AG09319 (cell line): ENCODE measurements at regions not wholly inside any gene's neighbourhood (a gene's known extent, or its start where the extent isn't known, plus 50 kb on each side); places are given as distances from the start of the nearest gene placed in this dataset.

ENCODE experiments used
- DNase-seq: peaks from one replicate; pipeline ENCODE4 v3.0.0-alpha.2; 2010; ENCODE audit warnings: low read depth; ENCODE audit errors: extremely low read depth
- CTCF ChIP-seq: IDR thresholded peaks from 2 replicates; pipeline ENCODE4 v1.5.1; 2011; ENCODE audit warnings: low read depth, mild to moderate bottlenecking, inconsistent platforms, low read length, moderate library complexity

- no peak for TF ChIP-seq CTCF
- DNase-seq, result no peak
These were observed 164.2 kb downstream of the ABHD5 start for GRCh38 chr3:43854916-43855315.

GRCh38 chr3:43855674-43856299 lies 165.0 kb downstream of the ABHD5 start:
- DNase-seq, result no peak

DNA sequence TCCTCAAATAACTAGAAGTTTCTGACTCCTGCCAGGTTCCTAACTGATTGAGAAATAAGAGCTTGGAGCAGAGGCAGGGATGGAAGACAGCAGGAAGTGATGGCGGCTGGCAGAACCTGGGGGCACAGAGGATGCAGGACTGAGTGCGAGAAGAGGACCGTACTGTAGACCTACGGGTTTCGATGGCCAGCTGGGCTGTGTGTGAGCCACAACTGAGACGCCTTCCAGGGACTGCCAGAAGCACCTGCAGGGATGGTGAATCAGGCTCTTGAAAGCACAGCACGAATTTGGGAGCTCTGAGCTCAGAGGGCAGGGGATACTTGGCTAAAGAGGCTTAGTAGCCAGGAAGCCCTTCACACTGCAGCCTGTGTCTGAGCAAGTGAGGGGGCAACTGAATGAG lies 165.6 kb downstream of the ABHD5 start:
- TF ChIP-seq CTCF, result no peak
- no peak for DNase-seq

More at GRCh38 chr3:43855674-43856299, 165.0 kb downstream of the ABHD5 start:
- TF ChIP-seq CTCF, result peak; percentile 72

- no peak for TF ChIP-seq CTCF
- DNase-seq, result no peak
These were observed 166.0 kb downstream of the ABHD5 start for GRCh38 chr3:43856761-43857160.

DNA sequence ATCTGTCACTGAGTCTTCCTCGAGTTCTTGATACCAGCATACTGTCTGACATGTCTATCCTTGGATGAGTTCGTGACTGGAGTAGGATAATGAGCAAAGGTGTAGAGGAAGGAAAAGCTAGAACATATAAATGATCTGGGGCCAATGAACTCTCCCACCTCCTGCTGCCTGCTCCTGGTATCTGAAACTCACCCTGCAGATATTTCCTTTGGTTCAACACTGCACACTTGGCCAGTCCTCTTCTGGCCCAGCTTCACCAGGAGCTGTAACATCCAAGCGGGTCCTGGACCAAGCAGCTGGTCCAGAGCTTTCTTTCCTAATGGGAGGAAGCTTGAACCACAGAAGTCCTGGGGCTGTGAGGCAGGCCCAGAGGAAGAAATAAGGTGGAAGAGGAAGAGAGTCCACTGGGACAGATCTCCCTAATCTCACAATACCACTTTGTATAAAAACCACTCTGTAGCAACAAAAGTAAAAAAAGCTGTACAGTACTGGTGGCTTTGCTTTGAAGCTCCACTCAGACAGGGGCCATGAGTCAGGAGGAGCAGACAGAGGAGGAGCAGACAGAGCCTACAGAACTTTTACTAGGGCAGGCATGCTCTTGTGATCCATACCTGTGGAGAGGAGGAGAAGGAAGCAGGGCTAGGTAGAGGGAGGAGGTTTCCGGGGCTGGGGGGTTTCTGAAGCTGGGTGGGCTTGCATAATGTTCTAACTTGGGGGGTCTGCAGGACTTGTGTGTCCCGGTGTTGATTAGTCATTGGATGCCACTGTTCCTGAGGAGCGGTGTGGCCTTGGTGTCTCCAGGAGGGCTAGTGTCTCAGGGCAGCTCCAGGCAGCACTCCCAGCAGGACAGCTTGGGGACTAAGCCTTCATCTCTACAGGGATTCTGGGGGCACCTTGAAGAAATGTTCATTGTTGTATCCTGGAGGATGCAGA lies 166.9 kb downstream of the ABHD5 start:
- TF ChIP-seq CTCF, result no peak
- no peak for DNase-seq

GRCh38 chr3:43858294-43858701 lies 167.6 kb downstream of the ABHD5 start:
- no peak for TF ChIP-seq CTCF
- DNase-seq, result no peak

- no peak for DNase-seq
- no peak for TF ChIP-seq CTCF
These were observed 169.0 kb downstream of the ABHD5 start for GRCh38 chr3:43859766-43860165.
